Lower leg skin (tissue), 4 donors: ENCODE measurements at regions not wholly inside any gene's neighbourhood (a gene's known extent, or its start where the extent isn't known, plus 50 kb on each side); places are given as distances from the start of the nearest gene placed in this dataset.

Source experiments
- DNase-seq, 2 donors: peaks; one replicate each; pipeline ENCODE4 v3.0.0-alpha.2; 2019; ENCODE audit warnings: low spot score in 2 of 2
- H3K4me3 ChIP-seq: fragments of 200-600 bp; sonication (generic); 2 replicates; pipeline ENCODE4 v1.5.1; 2017; ENCODE audit warnings: mild to moderate bottlenecking, low read depth; ENCODE audit not compliant: poor library complexity, severe bottlenecking
- POLR2A ChIP-seq, 2 donors: fragments of 450-650 bp; IDR thresholded peaks; one replicate each; pipeline ENCODE4 v1.6.1; 2016 to 2017; ENCODE audit warnings: antibody characterized with exemption in 2 of 2, mild to moderate bottlenecking in 1 of 2, moderate library complexity in 1 of 2
- WGBS, 2 donors: methylation state at CpG; one replicate each; pipeline ENCODE4 v1.1.5; 2018; 5-methylcytosine and 5-hydroxymethylcytosine counted together
- intact Hi-C: fragments of 100-400 bp; cut with DNase I; formaldehyde crosslinking; loops from one replicate; pipeline ENCODE4 v1.15.0; 2023; ENCODE audit warnings: low total_unique reads
- TF ChIP-seq, protein P1 (sequence below), 3 donors: fragments of 450-650 bp; IDR thresholded peaks; one replicate each; pipeline ENCODE4 v1.5.1; 2016; ENCODE audit warnings: antibody characterized with exemption in 3 of 3, mild to moderate bottlenecking in 3 of 3, moderate library complexity in 2 of 3

GRCh38 chr9:115978091-115978490 is 175.5 kb upstream of the PAPPA start:
- TF ChIP-seq, protein P1, sequence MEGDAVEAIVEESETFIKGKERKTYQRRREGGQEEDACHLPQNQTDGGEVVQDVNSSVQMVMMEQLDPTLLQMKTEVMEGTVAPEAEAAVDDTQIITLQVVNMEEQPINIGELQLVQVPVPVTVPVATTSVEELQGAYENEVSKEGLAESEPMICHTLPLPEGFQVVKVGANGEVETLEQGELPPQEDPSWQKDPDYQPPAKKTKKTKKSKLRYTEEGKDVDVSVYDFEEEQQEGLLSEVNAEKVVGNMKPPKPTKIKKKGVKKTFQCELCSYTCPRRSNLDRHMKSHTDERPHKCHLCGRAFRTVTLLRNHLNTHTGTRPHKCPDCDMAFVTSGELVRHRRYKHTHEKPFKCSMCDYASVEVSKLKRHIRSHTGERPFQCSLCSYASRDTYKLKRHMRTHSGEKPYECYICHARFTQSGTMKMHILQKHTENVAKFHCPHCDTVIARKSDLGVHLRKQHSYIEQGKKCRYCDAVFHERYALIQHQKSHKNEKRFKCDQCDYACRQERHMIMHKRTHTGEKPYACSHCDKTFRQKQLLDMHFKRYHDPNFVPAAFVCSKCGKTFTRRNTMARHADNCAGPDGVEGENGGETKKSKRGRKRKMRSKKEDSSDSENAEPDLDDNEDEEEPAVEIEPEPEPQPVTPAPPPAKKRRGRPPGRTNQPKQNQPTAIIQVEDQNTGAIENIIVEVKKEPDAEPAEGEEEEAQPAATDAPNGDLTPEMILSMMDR (IDR thresholded peaks at IDR 0.05) = no peak
- no peak for TF ChIP-seq POLR2A (IDR thresholded peaks at IDR 0.05)
- no peak for DNase-seq
- intact Hi-C loops = no loop called here
- no peak overlapping the region for H3K4me3 ChIP-seq

GRCh38 chr9:115978659-115979096 is 174.9 kb upstream of the PAPPA start:
- no peak for DNase-seq
- no peak overlapping the region for H3K4me3 ChIP-seq
- no peak for TF ChIP-seq POLR2A (IDR thresholded peaks at IDR 0.05)
- TF ChIP-seq, protein P1 (IDR thresholded peaks at IDR 0.05) = no peak
- WGBS, 2 donors = 25 to 45% methylated on average over 3 of the region's 3 CpGs
- intact Hi-C loops = no loop called here

- no peak overlapping the region for H3K4me3 ChIP-seq
- intact Hi-C loops = no loop called here
- 86 to 87% methylated on average over 2 of the region's 2 CpGs for WGBS, 2 donors
- TF ChIP-seq, protein P1 (IDR thresholded peaks at IDR 0.05) = no peak
- TF ChIP-seq POLR2A (IDR thresholded peaks at IDR 0.05) = no peak
- no peak for DNase-seq
These were observed 173.5 kb upstream of the PAPPA start for GRCh38 chr9:115980054-115980453.

GRCh38 chr9:115980502-115980901 is 173.1 kb upstream of the PAPPA start:
- no peak for DNase-seq
- WGBS, 2 donors = 86 to 89% methylated on average over 1 of the region's 1 CpG
- TF ChIP-seq, protein P1 (IDR thresholded peaks at IDR 0.05) = no peak
- TF ChIP-seq POLR2A (IDR thresholded peaks at IDR 0.05) = no peak
- H3K4me3 ChIP-seq = no peak overlapping the region
- intact Hi-C loops = no loop called here

- 79 to 90% methylated on average over 4 of the region's 4 CpGs for WGBS, 2 donors
These were observed 172.6 kb upstream of the PAPPA start for GRCh38 chr9:115980976-115981375.

DNA sequence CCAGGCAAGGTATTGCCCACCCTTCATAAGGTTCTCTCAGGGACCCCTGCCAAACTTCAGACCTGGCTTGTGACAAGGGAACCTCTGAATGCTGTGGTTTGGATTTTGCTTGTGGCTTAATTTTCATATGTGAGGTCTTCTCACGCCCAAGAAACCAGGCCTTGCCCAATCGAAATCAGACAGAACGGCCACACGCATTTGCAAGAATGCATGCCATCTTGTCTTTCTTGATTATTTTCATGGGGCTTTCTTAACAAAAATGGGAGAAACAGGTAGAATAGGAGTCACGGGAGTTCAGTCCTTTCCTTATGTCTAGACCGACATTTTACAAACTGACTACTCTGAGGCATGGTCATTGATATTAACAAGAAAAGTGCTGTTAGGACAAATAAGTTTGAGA is 170.2 kb upstream of the PAPPA start:
- intact Hi-C loops = no loop called here
- no peak for DNase-seq
- no peak for TF ChIP-seq POLR2A (IDR thresholded peaks at IDR 0.05)
- TF ChIP-seq, protein P1 (IDR thresholded peaks at IDR 0.05) = no peak
- no peak overlapping the region for H3K4me3 ChIP-seq
- WGBS, 2 donors = 94 to 98% methylated on average over 6 of the region's 6 CpGs

More at GRCh38 chr9:115980976-115981375, 172.6 kb upstream of the PAPPA start:
- no peak for DNase-seq
- intact Hi-C loops = no loop called here
- H3K4me3 ChIP-seq = no peak overlapping the region
- no peak for TF ChIP-seq POLR2A (IDR thresholded peaks at IDR 0.05)
- TF ChIP-seq, protein P1 (IDR thresholded peaks at IDR 0.05) = no peak
